GM12865 (cell line): ENCODE measurements at regions not wholly inside any gene's neighbourhood (a gene's known extent, or its start where the extent isn't known, plus 50 kb on each side); places are given as distances from the start of the nearest gene placed in this dataset.
"Not testable (repeated sequence)": the region's sequence is repeated elsewhere in the genome, so short reads cannot be mapped to it uniquely, and the experiment has no call there.

Source experiments
- DNase-seq: peaks from one replicate; pipeline ENCODE4 v3.0.0; 2010; ENCODE audit warnings: low read depth
- H3K4me3 ChIP-seq: 2 replicates; pipeline ENCODE4 v1.5.1; 2011; ENCODE audit warnings: mild to moderate bottlenecking, low read depth, low read length, control low read depth
- CTCF ChIP-seq: IDR thresholded peaks from 2 replicates; pipeline ENCODE4 v1.5.1; 2011; ENCODE audit warnings: low read length, control low read depth, low read depth, inconsistent platforms; ENCODE audit not compliant: insufficient read depth; ENCODE audit errors: missing control alignments

- DNase-seq, result no peak
- TF ChIP-seq CTCF, result no peak
Measured at GRCh38 chr5:18576586-18576985, 942.3 kb downstream of the TAF11L14 start.

GRCh38 chr5:18601185-18601584 lies 966.9 kb downstream of the TAF11L14 start:
- no peak for TF ChIP-seq CTCF
- H3K4me3 ChIP-seq, result no peak overlapping the region
- no peak for DNase-seq

More at GRCh38 chr5:18576586-18576985, 942.3 kb downstream of the TAF11L14 start:
- no peak overlapping the region for H3K4me3 ChIP-seq

GRCh38 chr5:18602402-18602801 lies 968.1 kb downstream of the TAF11L14 start:
- no peak for DNase-seq
- H3K4me3 ChIP-seq, result no peak overlapping the region
- no peak for TF ChIP-seq CTCF

GRCh38 chr5:18605186-18605585 lies 970.9 kb downstream of the TAF11L14 start:
- H3K4me3 ChIP-seq, result no peak overlapping the region
- DNase-seq, result no peak
- no peak for TF ChIP-seq CTCF

GRCh38 chr5:18607570-18607969 lies 973.3 kb downstream of the TAF11L14 start:
- no peak for TF ChIP-seq CTCF
- H3K4me3 ChIP-seq, result no peak overlapping the region

GRCh38 chr5:18617191-18617590 lies 982.9 kb downstream of the TAF11L14 start:
- not testable (repeated sequence) for H3K4me3 ChIP-seq, DNase-seq

More at GRCh38 chr5:18607570-18607969, 973.3 kb downstream of the TAF11L14 start:
- no peak for DNase-seq

GRCh38 chr5:18630458-18631045 lies 996.3 kb downstream of the TAF11L14 start:
- TF ChIP-seq CTCF, result no peak
- no peak for DNase-seq
- no peak overlapping the region for H3K4me3 ChIP-seq
